ENCODE measurements at regions not wholly inside any gene's neighbourhood (a gene's known extent, or its start where the extent isn't known, plus 50 kb on each side); places are given as distances from the start of the nearest gene placed in this dataset.

DNA sequence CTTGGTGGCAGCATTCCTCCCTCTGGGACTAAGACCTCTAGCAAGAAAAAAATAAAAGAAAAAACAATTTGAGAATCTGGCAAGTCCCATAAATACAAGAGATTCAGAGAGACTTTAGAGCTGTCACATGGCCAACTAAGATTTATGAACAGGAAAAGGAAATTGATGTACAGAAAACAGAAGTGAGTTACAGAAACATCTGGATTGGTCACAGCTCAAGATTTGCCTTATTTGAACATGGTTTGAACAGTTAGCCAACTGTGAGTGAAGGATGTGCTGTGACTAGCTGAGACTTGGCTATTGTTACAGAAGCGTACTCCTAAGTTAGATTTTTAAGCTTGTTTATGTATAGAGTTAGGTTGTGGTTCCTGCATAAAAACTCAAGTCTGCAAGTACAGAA, 340.2 kb downstream of the SLCO4C1 start:
- DNase-seq, result no peak
- in situ Hi-C loops (cut with HindIII; ENCODE audit: low pct_ligation_motif_present, low pct_unique_long_range_greater_than_20kb, low sequenced_read_pairs), result no loop called here

DNA sequence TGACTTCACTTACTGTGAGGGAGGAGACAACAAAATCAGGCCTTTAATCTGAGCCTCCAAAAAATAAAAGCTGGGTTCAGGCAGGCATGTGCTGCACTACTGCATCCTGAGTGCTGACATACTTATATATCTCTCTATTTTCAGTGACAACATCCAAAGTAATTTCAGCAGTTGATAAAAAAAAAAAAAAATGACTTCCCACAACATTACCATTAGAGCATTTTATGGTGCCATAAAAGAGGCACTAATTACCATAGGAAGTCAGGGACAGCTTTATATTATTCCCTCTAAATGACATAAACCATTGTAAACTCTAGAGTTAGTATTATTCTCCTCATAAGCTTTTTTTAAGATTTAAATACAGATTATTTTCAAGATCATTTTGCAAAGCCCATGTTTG, 346.1 kb downstream of the SLCO4C1 start:
- DNase-seq, result no peak
- in situ Hi-C loops (cut with HindIII; ENCODE audit: low pct_ligation_motif_present, low pct_unique_long_range_greater_than_20kb, low sequenced_read_pairs), result no loop called here

DNA sequence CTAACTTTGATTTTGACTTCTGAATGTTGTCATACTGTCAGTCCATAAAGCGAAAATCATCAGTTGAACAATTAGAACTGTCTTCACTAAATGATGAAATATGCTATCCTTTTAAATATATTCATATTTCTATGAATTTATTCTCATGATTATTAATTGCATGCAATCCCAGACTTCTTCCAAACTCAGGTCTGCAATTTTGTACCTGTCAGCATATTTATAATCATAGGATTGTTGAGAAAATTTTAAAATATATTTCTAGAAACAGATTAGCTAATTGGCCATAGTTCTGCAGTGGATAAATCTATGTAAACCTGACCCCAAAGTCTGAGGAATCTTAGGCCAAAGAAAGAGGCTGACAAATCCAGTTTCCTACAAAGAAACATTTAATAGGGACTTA, 347.5 kb downstream of the SLCO4C1 start:
- in situ Hi-C loops (cut with HindIII; ENCODE audit: low pct_ligation_motif_present, low pct_unique_long_range_greater_than_20kb, low sequenced_read_pairs), result no loop called here

DNA sequence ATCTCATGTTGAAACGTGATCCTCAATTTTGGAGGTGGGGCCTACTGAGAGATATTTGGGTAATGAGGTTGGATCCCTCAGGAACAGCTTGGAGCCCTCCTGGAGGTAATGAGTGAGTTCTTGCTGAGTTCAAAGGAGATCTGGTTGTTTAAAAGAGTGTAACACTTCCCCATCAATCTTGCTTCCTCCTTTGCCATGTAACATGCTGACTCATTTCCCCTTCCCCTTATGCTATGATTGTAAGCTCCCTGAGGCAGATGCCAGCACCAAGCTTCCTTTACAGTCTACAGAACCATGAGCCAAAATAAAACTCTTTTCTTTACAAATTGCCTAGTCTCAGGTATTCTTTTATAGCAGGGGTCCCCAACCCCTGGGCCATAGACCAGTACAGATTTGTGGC, 352.3 kb downstream of the SLCO4C1 start:
- DNase-seq, result no peak
- in situ Hi-C loops (cut with HindIII; ENCODE audit: low pct_ligation_motif_present, low pct_unique_long_range_greater_than_20kb, low sequenced_read_pairs), result no loop called here

More for the DNA sequence above, 347.5 kb downstream of the SLCO4C1 start:
- DNase-seq, result no peak

DNA sequence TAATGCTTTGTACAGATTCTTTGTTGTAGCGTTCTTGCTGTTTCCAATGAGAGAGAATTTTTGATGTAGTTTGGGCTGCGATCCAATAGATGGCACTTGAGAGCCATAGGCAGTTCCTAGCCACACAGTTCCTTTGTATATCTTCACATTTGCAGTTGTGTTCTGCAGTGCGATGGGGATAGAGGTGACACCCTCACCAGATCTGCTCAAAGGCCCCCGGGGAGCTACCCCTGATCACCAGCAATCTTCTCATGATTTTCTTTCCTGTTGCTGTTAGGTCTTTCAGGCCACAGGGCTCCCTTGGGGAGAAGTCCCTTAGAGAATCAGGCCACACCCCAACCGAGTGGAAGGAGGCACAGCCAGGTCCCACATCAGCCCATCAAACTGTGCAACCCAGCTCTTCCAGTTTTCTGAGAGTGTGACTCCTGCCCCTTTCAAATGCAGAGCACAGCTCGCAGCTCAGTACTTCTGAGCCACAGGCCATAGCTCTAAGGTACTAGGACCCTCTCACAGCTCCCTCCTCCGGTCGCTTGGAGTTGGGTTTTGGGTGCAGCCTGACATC, 353.7 kb downstream of the SLCO4C1 start:
- peak; percentile 41 for DNase-seq
- in situ Hi-C loops (cut with HindIII; ENCODE audit: low pct_ligation_motif_present, low pct_unique_long_range_greater_than_20kb, low sequenced_read_pairs), result no loop called here

DNA sequence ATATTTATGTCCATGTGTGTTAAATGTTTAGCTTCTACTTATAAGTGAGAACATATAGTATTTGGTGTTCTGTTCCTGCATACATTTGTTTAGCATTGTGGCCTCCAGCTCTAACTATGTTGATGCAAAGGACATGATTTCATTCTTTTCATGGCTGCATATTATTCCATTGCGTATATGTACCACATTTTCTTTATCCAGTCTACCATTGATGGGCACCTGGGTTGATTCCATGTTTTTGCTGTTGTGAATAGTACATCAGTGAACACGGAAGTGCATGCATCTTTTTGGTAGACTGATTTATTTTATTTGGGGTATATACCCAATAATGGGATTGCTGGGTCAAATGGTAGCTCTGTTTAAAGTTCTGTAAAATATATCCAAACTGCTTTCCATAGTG, 359.0 kb downstream of the SLCO4C1 start:
- no peak for DNase-seq
- in situ Hi-C loops (cut with HindIII; ENCODE audit: low pct_ligation_motif_present, low pct_unique_long_range_greater_than_20kb, low sequenced_read_pairs), result no loop called here

DNA sequence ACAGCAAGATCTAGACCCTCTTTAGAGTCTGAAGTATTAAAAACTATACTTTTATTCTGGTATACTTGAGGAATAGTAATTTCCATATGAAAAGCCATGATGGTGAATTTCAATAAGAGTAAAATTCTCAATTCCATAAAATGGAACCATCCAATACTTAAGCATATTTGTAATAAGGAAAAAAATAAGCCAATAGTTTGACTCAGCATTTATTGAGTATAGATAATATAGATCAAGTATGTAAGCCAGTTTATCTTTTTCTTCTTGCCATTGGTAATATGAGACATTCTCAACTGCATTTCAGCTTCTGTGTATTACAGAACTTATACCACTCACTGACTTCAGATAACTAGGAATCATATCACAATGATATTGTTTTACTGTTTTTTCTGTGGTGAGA, 361.0 kb downstream of the SLCO4C1 start:
- in situ Hi-C loops (cut with HindIII; ENCODE audit: low pct_ligation_motif_present, low pct_unique_long_range_greater_than_20kb, low sequenced_read_pairs), result no loop called here

DNA sequence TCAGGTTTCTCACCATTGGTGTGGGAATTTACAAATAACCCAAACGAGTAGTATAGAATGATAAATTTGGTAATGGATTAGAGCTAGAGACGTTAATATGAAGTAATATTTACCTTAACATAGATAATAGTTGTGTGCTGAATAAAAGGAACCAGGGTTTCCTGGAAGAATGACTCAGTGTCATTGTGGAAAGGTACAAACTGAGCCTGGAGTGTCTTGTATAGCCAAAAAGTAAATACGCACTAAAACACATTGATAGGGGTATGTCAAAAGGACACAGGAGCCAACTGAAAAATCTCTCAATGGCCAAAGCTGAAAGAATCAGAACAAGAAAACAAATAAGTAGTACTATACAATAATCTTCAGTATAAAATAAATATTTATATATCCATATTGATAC, 363.5 kb downstream of the SLCO4C1 start:
- no peak for DNase-seq
- in situ Hi-C loops (cut with HindIII; ENCODE audit: low pct_ligation_motif_present, low pct_unique_long_range_greater_than_20kb, low sequenced_read_pairs), result no loop called here

More for the DNA sequence above, 361.0 kb downstream of the SLCO4C1 start:
- DNase-seq, result no peak

DNA sequence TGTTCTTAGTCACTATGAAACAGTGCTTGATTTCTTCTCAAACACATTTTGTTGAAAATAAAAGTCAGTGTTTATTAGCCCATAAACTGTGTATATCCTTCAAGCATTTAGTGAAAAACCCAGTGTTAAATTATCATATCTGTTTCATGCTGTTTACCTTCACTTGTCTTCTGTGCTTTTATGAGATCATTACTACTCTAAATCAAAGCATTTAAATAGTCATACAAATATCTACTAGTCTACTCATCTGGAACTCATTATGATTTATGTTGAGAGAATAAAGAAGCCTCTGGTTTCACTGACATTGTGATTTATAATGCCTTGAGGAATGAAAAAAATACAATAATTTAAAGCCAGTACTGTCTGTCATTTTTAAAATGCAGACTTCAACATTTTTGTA, 366.5 kb downstream of the SLCO4C1 start:
- in situ Hi-C loops (cut with HindIII; ENCODE audit: low pct_ligation_motif_present, low pct_unique_long_range_greater_than_20kb, low sequenced_read_pairs), result no loop called here

DNA sequence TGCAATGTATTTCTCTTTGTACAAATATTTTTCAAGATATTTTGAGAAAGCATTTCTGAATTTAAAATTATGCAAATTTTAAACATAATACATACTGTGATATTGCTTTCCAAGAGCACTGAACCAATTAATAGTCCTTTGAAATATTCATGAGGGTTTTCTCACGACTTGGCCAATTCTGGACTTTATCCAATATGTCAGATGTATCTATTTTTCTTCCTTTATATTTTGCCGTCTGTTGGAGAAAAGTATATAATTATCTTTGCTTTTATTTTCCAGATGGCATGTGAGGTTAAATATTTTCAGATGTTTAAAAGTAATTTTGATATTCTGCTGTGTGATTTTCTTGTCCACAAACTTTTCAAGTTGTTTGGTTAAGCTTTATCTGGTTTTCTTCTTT, 378.9 kb downstream of the SLCO4C1 start:
- in situ Hi-C loops (cut with HindIII; ENCODE audit: low pct_ligation_motif_present, low pct_unique_long_range_greater_than_20kb, low sequenced_read_pairs), result no loop called here

More for the DNA sequence above, 366.5 kb downstream of the SLCO4C1 start:
- no peak for DNase-seq

DNA sequence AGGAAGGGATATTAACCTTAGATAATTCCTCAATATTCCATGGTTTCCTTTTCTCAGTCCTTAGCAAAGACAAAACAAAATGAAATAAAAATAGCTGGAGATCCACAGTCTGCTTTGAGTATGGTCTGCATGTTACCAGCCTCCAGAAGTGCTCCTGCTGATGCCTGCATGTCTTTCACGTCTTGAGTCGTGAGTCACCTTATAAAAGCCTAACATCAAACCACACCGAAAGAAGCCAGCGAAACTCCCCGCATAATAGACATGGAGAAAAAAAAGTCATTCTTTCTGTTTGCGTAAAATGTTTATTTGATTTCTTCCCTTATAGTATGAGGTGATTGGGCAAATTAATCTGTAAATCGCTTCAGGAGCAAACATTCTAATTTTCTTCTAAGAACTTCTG, 380.5 kb downstream of the SLCO4C1 start:
- DNase-seq, result no peak
- in situ Hi-C loops (cut with HindIII; ENCODE audit: low pct_ligation_motif_present, low pct_unique_long_range_greater_than_20kb, low sequenced_read_pairs), result no loop called here

More for the DNA sequence above, 378.9 kb downstream of the SLCO4C1 start:
- no peak for DNase-seq

DNA sequence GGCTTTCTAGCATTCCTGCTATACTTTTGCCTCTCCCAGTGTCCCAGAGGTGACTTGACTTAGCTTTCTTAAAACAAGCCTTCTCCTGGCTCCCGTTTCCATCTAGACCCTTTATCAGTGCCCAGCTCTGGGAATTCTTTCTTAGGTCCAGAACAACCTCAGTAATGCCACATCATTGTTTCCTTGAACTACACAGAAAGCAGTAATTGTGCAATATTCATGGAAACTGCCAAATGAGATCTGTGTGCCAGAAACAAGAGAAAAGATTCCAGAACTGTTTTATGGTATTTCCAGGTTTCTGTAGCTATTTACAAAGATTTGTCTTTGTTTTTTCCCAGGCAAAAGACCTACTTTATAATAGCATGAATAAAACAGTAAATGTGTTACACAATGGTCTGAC, 391.3 kb downstream of the SLCO4C1 start:
- DNase-seq, result no peak
- in situ Hi-C loops (cut with HindIII; ENCODE audit: low pct_ligation_motif_present, low pct_unique_long_range_greater_than_20kb, low sequenced_read_pairs), result no loop called here

DNA sequence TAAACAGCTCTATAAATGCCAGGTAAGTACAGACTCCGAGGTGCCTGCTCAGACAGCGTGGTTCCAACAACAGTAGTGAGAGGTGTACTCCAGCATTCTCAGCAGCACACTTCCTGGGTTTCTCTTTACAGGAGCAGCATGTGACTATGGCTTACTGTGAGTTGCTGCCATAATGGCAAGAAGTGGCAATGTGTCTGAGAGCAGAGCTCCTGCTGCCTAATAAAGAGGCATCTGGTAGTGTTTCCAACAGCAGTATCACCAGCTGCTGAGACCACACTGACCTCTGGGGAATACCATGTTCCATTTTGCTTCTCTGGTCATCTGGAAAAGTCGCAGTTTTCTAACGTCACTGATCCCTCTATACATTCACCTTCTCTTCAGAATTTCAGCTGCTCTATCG, 398.2 kb downstream of the SLCO4C1 start:
- no peak for DNase-seq
- in situ Hi-C loops (cut with HindIII; ENCODE audit: low pct_ligation_motif_present, low pct_unique_long_range_greater_than_20kb, low sequenced_read_pairs), result no loop called here

DNA sequence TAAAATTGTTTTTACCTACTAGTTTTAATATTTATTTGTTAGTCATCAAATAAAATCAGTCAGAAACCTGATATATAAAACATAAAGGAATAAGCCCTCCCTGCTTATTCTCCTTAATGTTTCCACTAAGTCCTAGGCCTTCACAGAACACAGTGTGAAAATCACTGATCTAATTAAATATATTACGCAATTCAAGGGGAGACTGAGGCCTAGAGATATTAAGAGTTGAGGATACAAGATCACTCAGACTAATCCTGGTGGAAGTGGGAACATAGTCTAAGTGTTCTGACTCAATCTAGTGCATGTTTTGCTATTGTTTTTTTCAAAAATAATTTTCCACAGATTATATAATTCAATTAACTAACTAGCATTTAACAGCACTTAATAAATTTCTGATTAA, 401.1 kb downstream of the SLCO4C1 start:
- DNase-seq, result no peak
- in situ Hi-C loops (cut with HindIII; ENCODE audit: low pct_ligation_motif_present, low pct_unique_long_range_greater_than_20kb, low sequenced_read_pairs), result no loop called here

DNA sequence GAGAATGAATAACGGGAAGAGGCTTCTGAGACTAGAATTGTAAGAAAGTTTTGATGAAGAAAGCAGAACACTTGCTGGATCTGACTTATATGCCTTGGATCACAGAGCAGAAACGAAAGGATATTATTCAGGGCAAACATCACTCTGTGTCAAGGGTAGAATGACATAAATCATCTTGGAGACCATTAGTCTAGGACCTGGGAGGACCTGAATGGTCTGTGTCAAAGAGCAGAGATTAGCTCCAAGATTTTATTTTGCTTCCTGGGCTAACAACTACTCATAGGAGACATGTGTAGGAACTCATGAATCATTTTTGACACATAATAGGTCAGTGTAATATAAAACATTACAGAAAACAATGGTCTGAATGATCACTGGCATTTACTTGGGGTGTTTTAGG, 417.9 kb downstream of the SLCO4C1 start:
- DNase-seq, result no peak
- in situ Hi-C loops (cut with HindIII; ENCODE audit: low pct_ligation_motif_present, low pct_unique_long_range_greater_than_20kb, low sequenced_read_pairs), result no loop called here

DNA sequence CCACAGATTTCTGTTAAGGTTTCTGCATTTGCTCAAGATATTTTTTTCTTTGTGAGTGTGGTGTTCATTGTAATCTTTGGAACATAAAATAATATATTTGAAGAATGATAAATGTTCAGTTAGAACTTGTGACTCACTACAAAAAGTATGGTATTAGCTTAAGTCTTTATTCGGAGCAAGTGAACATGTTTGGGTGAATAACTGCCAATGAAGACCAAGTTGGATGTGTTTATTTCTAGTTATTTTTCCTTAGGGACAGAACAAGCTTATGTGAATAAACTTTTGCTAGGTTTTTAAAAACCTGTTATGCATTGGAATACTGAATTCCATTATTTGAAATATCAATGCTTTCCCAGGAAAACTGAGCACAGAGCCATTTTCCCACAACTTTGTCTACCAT, 418.6 kb downstream of the SLCO4C1 start:
- DNase-seq, result no peak
- in situ Hi-C loops (cut with HindIII; ENCODE audit: low pct_ligation_motif_present, low pct_unique_long_range_greater_than_20kb, low sequenced_read_pairs), result no loop called here

DNA sequence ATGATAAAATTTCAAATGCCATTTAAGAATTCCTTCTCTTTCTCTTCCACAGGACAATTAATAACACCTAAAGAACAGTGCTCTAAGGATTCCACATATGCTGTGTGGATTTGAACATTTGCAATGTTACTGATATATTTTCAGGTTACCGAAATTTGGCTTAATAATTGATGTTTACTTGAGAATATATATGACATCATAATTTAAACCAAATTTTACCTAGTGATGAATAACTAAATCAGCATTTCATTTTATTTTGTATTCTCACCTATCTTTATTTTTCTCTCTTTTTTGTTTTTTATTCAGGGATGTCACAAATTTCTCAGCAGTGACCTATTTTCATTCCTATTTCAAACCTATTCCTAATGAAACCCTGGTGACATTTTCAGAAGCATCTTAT, 429.6 kb downstream of the SLCO4C1 start:
- in situ Hi-C loops (cut with HindIII; ENCODE audit: low pct_ligation_motif_present, low pct_unique_long_range_greater_than_20kb, low sequenced_read_pairs), result no loop called here
- no peak for DNase-seq

DNA sequence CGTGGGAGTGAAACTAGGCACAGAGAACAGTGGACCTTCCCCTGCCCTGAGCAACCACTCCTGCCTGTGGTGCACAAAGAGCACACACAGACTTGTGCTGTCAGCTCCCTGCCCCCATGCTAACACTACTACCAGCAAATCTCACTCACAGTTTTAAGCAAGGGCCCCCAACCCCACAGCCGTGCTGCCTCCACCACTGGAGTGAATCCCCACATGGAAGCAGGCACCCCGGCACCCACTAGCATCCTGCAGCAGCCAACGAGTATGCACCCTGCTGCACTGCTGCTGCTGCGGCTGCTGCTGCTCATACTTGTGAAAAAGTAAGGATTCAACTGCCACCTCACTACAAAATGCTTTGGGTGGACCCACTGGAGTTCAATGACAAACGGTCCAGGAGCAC, 435.5 kb downstream of the SLCO4C1 start:
- in situ Hi-C loops (cut with HindIII; ENCODE audit: low pct_ligation_motif_present, low pct_unique_long_range_greater_than_20kb, low sequenced_read_pairs), result no loop called here
- no peak for DNase-seq

DNA sequence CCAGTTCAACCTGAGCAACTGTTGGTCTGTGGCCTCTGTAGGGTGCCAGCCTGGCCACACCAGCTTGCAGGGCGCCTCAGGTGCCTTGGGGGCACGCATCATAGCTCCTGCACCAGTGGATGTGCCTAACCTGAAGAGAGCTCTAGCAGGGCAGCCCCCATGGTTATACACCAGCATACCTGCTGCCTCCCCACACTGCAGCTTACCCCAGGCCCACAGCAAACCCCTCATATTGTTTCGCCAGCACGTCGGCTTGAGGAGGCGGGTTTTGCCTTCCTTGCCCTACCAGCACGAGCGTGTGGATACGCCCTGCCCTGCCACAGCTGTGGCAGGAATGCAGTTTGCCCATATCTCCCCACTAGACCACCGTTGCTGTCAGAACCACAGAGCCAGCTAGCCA, 435.9 kb downstream of the SLCO4C1 start:
- in situ Hi-C loops (cut with HindIII; ENCODE audit: low pct_ligation_motif_present, low pct_unique_long_range_greater_than_20kb, low sequenced_read_pairs), result no loop called here
- DNase-seq, result no peak

DNA sequence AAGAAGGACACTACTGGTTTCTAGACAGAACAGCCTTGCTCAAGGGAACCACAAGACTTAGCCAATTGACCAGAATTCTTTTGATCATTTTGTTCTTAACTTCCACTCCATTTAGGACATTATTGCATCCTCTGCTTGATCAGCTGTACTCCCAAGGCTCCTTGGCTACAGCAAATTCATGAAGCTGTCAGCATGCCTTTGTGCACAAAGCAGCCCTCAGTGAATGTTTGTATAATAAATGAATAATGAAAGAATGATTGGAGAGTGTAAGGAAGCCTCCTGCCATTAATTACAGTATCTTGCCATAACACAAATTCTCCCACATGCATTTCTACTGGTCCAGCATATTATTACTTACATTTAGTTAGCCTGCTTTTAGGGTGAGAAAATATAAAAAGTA, 449.6 kb downstream of the SLCO4C1 start:
- in situ Hi-C loops (cut with HindIII; ENCODE audit: low pct_ligation_motif_present, low pct_unique_long_range_greater_than_20kb, low sequenced_read_pairs), result no loop called here
- no peak for DNase-seq

DNA sequence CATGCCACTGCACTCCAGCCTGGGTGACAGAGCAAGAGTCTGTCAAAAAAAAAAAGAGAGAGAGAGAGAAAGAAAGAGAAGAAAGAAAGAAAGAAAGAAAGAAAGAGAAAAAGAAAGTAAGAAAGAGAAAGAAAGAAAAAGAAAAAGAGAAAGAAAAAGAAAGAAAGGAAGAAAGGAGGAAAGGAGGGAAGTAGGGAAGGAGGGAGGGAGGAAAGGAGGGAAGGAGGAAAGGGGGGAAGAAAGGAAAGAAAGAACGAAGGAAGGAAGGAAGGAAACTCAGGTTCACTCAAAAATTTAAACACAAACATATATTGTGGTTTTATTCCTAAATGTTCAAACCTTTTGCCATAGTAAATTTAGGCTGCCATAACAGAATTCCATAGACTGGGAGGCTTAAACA, 453.0 kb downstream of the SLCO4C1 start:
- in situ Hi-C loops (cut with HindIII; ENCODE audit: low pct_ligation_motif_present, low pct_unique_long_range_greater_than_20kb, low sequenced_read_pairs), result no loop called here
- no peak for DNase-seq
